ENCODE measurements at regions not wholly inside any gene's neighbourhood (a gene's known extent, or its start where the extent isn't known, plus 50 kb on each side); places are given as distances from the start of the nearest gene placed in this dataset.

DNA sequence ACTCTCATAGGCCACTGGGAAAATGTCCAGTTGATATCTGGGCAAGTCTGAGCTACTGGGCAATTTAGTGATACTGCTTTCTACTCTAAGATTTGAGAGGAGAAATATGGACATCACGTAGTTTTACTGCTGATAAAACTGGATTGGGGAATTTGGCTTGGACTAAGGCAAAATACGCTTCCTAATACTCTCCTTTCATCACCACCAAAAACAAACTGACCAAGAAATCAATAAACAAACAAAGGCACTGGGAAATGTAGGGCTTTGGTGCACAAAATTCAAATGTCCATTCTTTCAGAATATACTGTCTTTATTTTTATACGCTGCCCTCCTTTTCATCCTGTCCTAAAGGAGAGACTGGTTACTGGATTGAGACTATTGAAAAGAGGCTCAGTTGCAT is 145.1 kb upstream of the SP8 start:
- TF ChIP-seq POLR2A (IDR thresholded peaks at IDR 0.05): no peak
- TF ChIP-seq, protein P1, sequence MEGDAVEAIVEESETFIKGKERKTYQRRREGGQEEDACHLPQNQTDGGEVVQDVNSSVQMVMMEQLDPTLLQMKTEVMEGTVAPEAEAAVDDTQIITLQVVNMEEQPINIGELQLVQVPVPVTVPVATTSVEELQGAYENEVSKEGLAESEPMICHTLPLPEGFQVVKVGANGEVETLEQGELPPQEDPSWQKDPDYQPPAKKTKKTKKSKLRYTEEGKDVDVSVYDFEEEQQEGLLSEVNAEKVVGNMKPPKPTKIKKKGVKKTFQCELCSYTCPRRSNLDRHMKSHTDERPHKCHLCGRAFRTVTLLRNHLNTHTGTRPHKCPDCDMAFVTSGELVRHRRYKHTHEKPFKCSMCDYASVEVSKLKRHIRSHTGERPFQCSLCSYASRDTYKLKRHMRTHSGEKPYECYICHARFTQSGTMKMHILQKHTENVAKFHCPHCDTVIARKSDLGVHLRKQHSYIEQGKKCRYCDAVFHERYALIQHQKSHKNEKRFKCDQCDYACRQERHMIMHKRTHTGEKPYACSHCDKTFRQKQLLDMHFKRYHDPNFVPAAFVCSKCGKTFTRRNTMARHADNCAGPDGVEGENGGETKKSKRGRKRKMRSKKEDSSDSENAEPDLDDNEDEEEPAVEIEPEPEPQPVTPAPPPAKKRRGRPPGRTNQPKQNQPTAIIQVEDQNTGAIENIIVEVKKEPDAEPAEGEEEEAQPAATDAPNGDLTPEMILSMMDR (IDR thresholded peaks at IDR 0.05): no peak
